ENCODE measurements at regions not wholly inside any gene's neighbourhood (a gene's known extent, or its start where the extent isn't known, plus 50 kb on each side); places are given as distances from the start of the nearest gene placed in this dataset.

- Histone ChIP-seq H3K9ac (ENCODE audit: low read length) (no peak overlapping the region), H3K36me3 (replicated peaks; ENCODE audit: insufficient read depth, low read length) (no peaks in the 10 kb centered on the region), H3F3A (ENCODE audit: insufficient read depth, low read length) (0 out of 2 replicates have a peak, but pooled peaks cover 2% of the 10 kb centered on the region), H3K4me1 (ENCODE audit: low read length) (peaks cover 13% of the 10 kb centered on the region), H3K27me3 (replicated peaks; ENCODE audit: insufficient read depth, low read length) (no peaks in the 10 kb centered on the region), H2AFZ (ENCODE audit: low read length) (no peak overlapping the region), H3K9me2 (replicated peaks; ENCODE audit: insufficient read depth, low read length) (no peaks in the 10 kb centered on the region), H3K79me2 (ENCODE audit: low read length) (no peaks in the 10 kb centered on the region), H3K4me3 (ENCODE audit: low read length) (no peak overlapping the region), H3K4me2 (ENCODE audit: low read depth, low read length) (no peak overlapping the region), H3K27ac (ENCODE audit: low read length) (no peak overlapping the region), H4K20me1 (ENCODE audit: insufficient read depth, low read length) (no peaks in the 10 kb centered on the region), H3K9me3 (replicated peaks; ENCODE audit: insufficient read depth, low read length) (no peaks in the 10 kb centered on the region)
- TF ChIP-seq EZH2phosphoT487 (IDR thresholded peaks at IDR 0.05; ENCODE audit: low read length) (no peak), CTCF (IDR thresholded peaks at IDR 0.05; ENCODE audit: low read length) (no peak), EZH2 (optimal IDR thresholded peaks at IDR 0.05; ENCODE audit: low read depth, low read length) (no peak)
- DNase-seq = no peak
Measured at GRCh38 chr3:72306800-72307341, 521.9 kb upstream of the PROK2 start.

- Histone ChIP-seq H3F3A (ENCODE audit: insufficient read depth, low read length) (no peaks in the 10 kb centered on the region), H3K4me3 (ENCODE audit: low read length) (no peak overlapping the region), H4K20me1 (ENCODE audit: insufficient read depth, low read length) (no peaks in the 10 kb centered on the region), H3K9me3 (replicated peaks; ENCODE audit: insufficient read depth, low read length) (no peaks in the 10 kb centered on the region), H3K36me3 (replicated peaks; ENCODE audit: insufficient read depth, low read length) (no peaks in the 10 kb centered on the region), H2AFZ (ENCODE audit: low read length) (no peak overlapping the region), H3K79me2 (ENCODE audit: low read length) (no peaks in the 10 kb centered on the region), H3K9ac (ENCODE audit: low read length) (no peak overlapping the region), H3K4me1 (ENCODE audit: low read length) (no peaks in the 10 kb centered on the region), H3K9me2 (replicated peaks; ENCODE audit: insufficient read depth, low read length) (no peaks in the 10 kb centered on the region), H3K27me3 (replicated peaks; ENCODE audit: insufficient read depth, low read length) (no peaks in the 10 kb centered on the region), H3K4me2 (ENCODE audit: low read depth, low read length) (no peak overlapping the region), H3K27ac (ENCODE audit: low read length) (no peak overlapping the region)
- DNase-seq = no peak
- no peak for TF ChIP-seq EZH2 (optimal IDR thresholded peaks at IDR 0.05; ENCODE audit: low read depth, low read length)
- no peak for TF ChIP-seq CTCF (IDR thresholded peaks at IDR 0.05; ENCODE audit: low read length)
- TF ChIP-seq EZH2phosphoT487 (IDR thresholded peaks at IDR 0.05; ENCODE audit: low read length) = no peak
Measured at GRCh38 chr3:72303926-72304325, 519.0 kb upstream of the PROK2 start.

GRCh38 chr3:72301779-72302178, 516.8 kb upstream of the PROK2 start:
- Histone ChIP-seq H3K9me3 (replicated peaks; ENCODE audit: insufficient read depth, low read length) (no peaks in the 10 kb centered on the region), H4K20me1 (ENCODE audit: insufficient read depth, low read length) (no peaks in the 10 kb centered on the region), H3K4me3 (ENCODE audit: low read length) (no peak overlapping the region), H3K9ac (ENCODE audit: low read length) (no peak overlapping the region), H3K4me1 (ENCODE audit: low read length) (no peaks in the 10 kb centered on the region), H3K4me2 (ENCODE audit: low read depth, low read length) (no peak overlapping the region), H3K9me2 (replicated peaks; ENCODE audit: insufficient read depth, low read length) (no peaks in the 10 kb centered on the region), H3K36me3 (replicated peaks; ENCODE audit: insufficient read depth, low read length) (no peaks in the 10 kb centered on the region), H3K79me2 (ENCODE audit: low read length) (no peaks in the 10 kb centered on the region), H3K27me3 (replicated peaks; ENCODE audit: insufficient read depth, low read length) (no peaks in the 10 kb centered on the region), H3K27ac (ENCODE audit: low read length) (no peak overlapping the region), H3F3A (ENCODE audit: insufficient read depth, low read length) (no peaks in the 10 kb centered on the region), H2AFZ (ENCODE audit: low read length) (no peak overlapping the region)
- TF ChIP-seq EZH2 (optimal IDR thresholded peaks at IDR 0.05; ENCODE audit: low read depth, low read length) (no peak), EZH2phosphoT487 (IDR thresholded peaks at IDR 0.05; ENCODE audit: low read length) (no peak), CTCF (IDR thresholded peaks at IDR 0.05; ENCODE audit: low read length) (no peak)
- no peak for DNase-seq
